ENCODE measurements at regions not wholly inside any gene's neighbourhood (a gene's known extent, or its start where the extent isn't known, plus 50 kb on each side); places are given as distances from the start of the nearest gene placed in this dataset.

DNA sequence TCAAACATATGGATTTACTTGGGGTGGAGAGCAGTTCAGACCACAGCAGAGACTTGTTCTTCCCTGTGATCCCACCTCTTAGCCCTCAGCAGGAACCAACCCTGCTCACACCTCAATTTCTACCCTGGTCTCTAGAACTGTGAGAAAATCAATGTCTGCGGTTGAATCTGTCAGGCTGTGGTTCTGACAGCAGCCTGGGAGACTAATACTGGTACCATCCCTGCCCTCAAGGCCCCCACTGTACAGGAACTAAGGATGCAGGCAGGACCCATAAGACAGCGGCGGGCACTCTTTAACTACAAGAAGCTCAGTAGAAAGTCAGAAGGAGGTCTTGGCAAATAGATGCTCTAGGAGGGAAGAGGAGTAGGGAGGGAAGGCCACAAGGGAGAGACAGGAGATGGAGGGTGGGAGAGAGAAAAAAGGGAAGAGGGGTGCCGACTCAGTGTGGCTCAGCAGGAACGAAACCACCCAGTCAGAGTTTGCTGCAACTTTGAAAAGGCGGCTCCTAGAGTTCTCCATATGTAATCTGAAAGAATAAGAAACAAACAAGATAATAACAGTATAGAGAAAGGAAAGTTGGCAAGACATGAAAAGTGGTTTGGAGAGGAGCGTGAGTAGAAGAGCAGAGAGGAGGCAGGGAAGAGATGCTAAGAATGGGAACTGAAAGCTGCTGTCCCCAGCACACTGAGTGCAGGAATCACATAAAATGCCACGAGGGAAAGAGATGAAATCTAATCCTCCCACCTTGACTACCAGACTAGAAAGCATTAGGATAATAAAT, 323.9 kb upstream of the ID2 start:
- H3K9me3 ChIP-seq = no peaks in the 10 kb centered on the region
- DNase-seq = no peak
- WGBS, 2 donors = 84 to 87% methylated on average over 8 of the region's 8 CpGs
- H3K27ac ChIP-seq = no peak overlapping the region
- H3K4me3 ChIP-seq (replicated peaks in 1 of 3) = no peak overlapping the region
- H3K36me3 ChIP-seq = no peaks in the 10 kb centered on the region
- H3K4me1 ChIP-seq = no peaks in the 10 kb centered on the region
- TF ChIP-seq, protein P1, sequence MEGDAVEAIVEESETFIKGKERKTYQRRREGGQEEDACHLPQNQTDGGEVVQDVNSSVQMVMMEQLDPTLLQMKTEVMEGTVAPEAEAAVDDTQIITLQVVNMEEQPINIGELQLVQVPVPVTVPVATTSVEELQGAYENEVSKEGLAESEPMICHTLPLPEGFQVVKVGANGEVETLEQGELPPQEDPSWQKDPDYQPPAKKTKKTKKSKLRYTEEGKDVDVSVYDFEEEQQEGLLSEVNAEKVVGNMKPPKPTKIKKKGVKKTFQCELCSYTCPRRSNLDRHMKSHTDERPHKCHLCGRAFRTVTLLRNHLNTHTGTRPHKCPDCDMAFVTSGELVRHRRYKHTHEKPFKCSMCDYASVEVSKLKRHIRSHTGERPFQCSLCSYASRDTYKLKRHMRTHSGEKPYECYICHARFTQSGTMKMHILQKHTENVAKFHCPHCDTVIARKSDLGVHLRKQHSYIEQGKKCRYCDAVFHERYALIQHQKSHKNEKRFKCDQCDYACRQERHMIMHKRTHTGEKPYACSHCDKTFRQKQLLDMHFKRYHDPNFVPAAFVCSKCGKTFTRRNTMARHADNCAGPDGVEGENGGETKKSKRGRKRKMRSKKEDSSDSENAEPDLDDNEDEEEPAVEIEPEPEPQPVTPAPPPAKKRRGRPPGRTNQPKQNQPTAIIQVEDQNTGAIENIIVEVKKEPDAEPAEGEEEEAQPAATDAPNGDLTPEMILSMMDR (IDR thresholded peaks at IDR 0.05) = no peak
- no peak for TF ChIP-seq POLR2A (IDR thresholded peaks at IDR 0.05)
- intact Hi-C loops (cut with DNase I) = no loop called here
- H3K27me3 ChIP-seq = no peaks in the 10 kb centered on the region

GRCh38 chr2:8361930-8362329, 319.9 kb upstream of the ID2 start:
- 89 to 97% methylated on average over 8 of the region's 8 CpGs for whole genome bisulfite sequencing, 2 donors

GRCh38 chr2:8363161-8363560, 318.7 kb upstream of the ID2 start:
- H3K4me1 ChIP-seq = no peaks in the 10 kb centered on the region
- no peaks in the 10 kb centered on the region for H3K27me3 ChIP-seq
- TF ChIP-seq POLR2A (IDR thresholded peaks at IDR 0.05) = no peak
- TF ChIP-seq, protein P1 (IDR thresholded peaks at IDR 0.05) = no peak
- H3K27ac ChIP-seq = no peak overlapping the region
- no peaks in the 10 kb centered on the region for H3K9me3 ChIP-seq
- intact Hi-C loops (cut with DNase I) = no loop called here
- 64 to 73% methylated on average over 6 of the region's 6 CpGs for WGBS, 2 donors
- no peak for DNase-seq
- no peak overlapping the region for H3K4me3 ChIP-seq (replicated peaks in 1 of 3)
- no peaks in the 10 kb centered on the region for H3K36me3 ChIP-seq

More at GRCh38 chr2:8361930-8362329, 319.9 kb upstream of the ID2 start:
- intact Hi-C loops (cut with DNase I) = no loop called here
- Histone ChIP-seq H3K27ac (no peak overlapping the region), H3K27me3 (no peaks in the 10 kb centered on the region), H3K36me3 (no peaks in the 10 kb centered on the region), H3K4me3 (replicated peaks in 1 of 3) (no peak overlapping the region), H3K9me3 (no peaks in the 10 kb centered on the region), H3K4me1 (no peaks in the 10 kb centered on the region)
- TF ChIP-seq, protein P1 (IDR thresholded peaks at IDR 0.05) = no peak
- TF ChIP-seq POLR2A (IDR thresholded peaks at IDR 0.05) = no peak
- DNase-seq = no peak

GRCh38 chr2:8364668-8365067, 317.2 kb upstream of the ID2 start:
- DNase-seq = no peak
- 95 to 100% methylated on average over 1 of the region's 1 CpG for WGBS, 2 donors

More at GRCh38 chr2:8364668-8365067, 317.2 kb upstream of the ID2 start:
- no peaks in the 10 kb centered on the region for H3K4me1 ChIP-seq
- no peak for TF ChIP-seq POLR2A (IDR thresholded peaks at IDR 0.05)
- TF ChIP-seq, protein P1 (IDR thresholded peaks at IDR 0.05) = no peak
- H3K36me3 ChIP-seq = no peaks in the 10 kb centered on the region
- H3K9me3 ChIP-seq = no peaks in the 10 kb centered on the region
- H3K27ac ChIP-seq = no peak overlapping the region
- H3K4me3 ChIP-seq (replicated peaks in 1 of 3) = no peak overlapping the region
- intact Hi-C loops (cut with DNase I) = no loop called here
- no peaks in the 10 kb centered on the region for H3K27me3 ChIP-seq
